CD14-positive monocyte (primary cell): ENCODE measurements at regions not wholly inside any gene's neighbourhood (a gene's known extent, or its start where the extent isn't known, plus 50 kb on each side); places are given as distances from the start of the nearest gene placed in this dataset.

Source experiments
- DNase-seq, 3 donors: peaks; one replicate each; pipeline ENCODE4 v3.0.0-alpha.2; 2011 to 2022
- H2AFZ ChIP-seq: 2 replicates; pipeline ENCODE4 v1.6.0; 2012; ENCODE audit warnings: mild to moderate bottlenecking, low read depth, low read length, inconsistent platforms; ENCODE audit not compliant: insufficient read depth, poor library complexity, severe bottlenecking
- H3K27ac ChIP-seq, 2 donors: 1 replicate in 1 of 2; 2 replicates in 1 of 2; pipeline ENCODE4 v1.5.1; 2012 to 2013; ENCODE audit warnings: low read length in 2 of 2, control low read depth in 1 of 2, inconsistent platforms in 1 of 2, low read depth in 1 of 2, mild to moderate bottlenecking in 1 of 2
- H3K27me3 ChIP-seq, 2 donors: one replicate each; pipeline versions ENCODE4 v1.6.0 to v1.6.1; 2011 to 2013; ENCODE audit warnings: low read length in 2 of 2; ENCODE audit not compliant: control insufficient read depth in 2 of 2, insufficient read depth in 2 of 2
- H3K36me3 ChIP-seq, 2 donors: replicated peaks in 1 of 2; 1 replicate in 1 of 2; 2 replicates in 1 of 2; pipeline versions ENCODE4 v1.5.1 to v1.6.1; 2012 to 2013; ENCODE audit warnings: low read length in 2 of 2, control low read depth in 1 of 2, inconsistent platforms in 1 of 2, mild to moderate bottlenecking in 1 of 2; ENCODE audit not compliant: insufficient read depth in 2 of 2, control insufficient read depth in 1 of 2
- H3K4me1 ChIP-seq, 2 donors: 1 replicate in 1 of 2; 2 replicates in 1 of 2; pipeline versions ENCODE4 v1.5.1 to v1.6.1; 2012 to 2013; ENCODE audit warnings: low read length in 2 of 2, control low read depth in 1 of 2, inconsistent platforms in 1 of 2, mild to moderate bottlenecking in 1 of 2, moderate library complexity in 1 of 2; ENCODE audit not compliant: insufficient read depth in 2 of 2, control insufficient read depth in 1 of 2
- H3K4me2 ChIP-seq: replicated peaks from 2 replicates; pipeline ENCODE3; 2012; ENCODE audit warnings: low read length, moderate library complexity, mild to moderate bottlenecking; ENCODE audit not compliant: poor library complexity, severe bottlenecking; ENCODE audit errors: extremely low read depth
- H3K4me3 ChIP-seq, 3 experiments: fragments of 200-600 bp in 1 of 3; sonication (generic) in 1 of 3; replicated peaks in 1 of 3; 1 replicate in 2 of 3; 2 replicates in 1 of 3; pipeline ENCODE4 v1.5.1; 2011 to 2013; ENCODE audit warnings: low read length in 3 of 3, mild to moderate bottlenecking in 3 of 3, control low read depth in 2 of 3, low read depth in 2 of 3, inconsistent platforms in 1 of 3, moderate library complexity in 1 of 3
- H3K79me2 ChIP-seq: 2 replicates; pipeline ENCODE4 v1.6.0; 2012; ENCODE audit warnings: mild to moderate bottlenecking, control low read depth, inconsistent platforms, low read length, moderate library complexity; ENCODE audit not compliant: insufficient read depth
- H3K9ac ChIP-seq: 2 replicates; pipeline ENCODE4 v1.6.0; 2017; ENCODE audit warnings: low read length, mild to moderate bottlenecking; ENCODE audit not compliant: insufficient read depth, poor library complexity, severe bottlenecking
- H3K9me3 ChIP-seq, 2 donors: replicated peaks in 1 of 2; 1 replicate in 1 of 2; 2 replicates in 1 of 2; pipeline versions ENCODE4 v1.5.1 to v1.6.1; 2012 to 2013; ENCODE audit warnings: low read length in 2 of 2, control low read depth in 1 of 2; ENCODE audit not compliant: control insufficient read depth in 1 of 2, insufficient read depth in 1 of 2
- H4K20me1 ChIP-seq: 2 replicates; pipeline ENCODE4 v1.6.0; 2012; ENCODE audit warnings: mild to moderate bottlenecking, low read length, control low read depth, moderate library complexity; ENCODE audit not compliant: insufficient read depth
- H3K27ac Mint-ChIP-seq, 7 donors: one replicate each; pipeline ENCODE4 v1.8.0; 2020; ENCODE audit warnings: mild to moderate bottlenecking in 7 of 7, mixed read lengths in 7 of 7, moderate library complexity in 6 of 7, inconsistent platforms in 2 of 7
- H3K27me3 Mint-ChIP-seq, 3 donors: one replicate each; pipeline ENCODE4 v1.8.0; 2021 to 2022; ENCODE audit warnings: low read depth in 3 of 3, mild to moderate bottlenecking in 3 of 3, mixed read lengths in 3 of 3, moderate library complexity in 3 of 3, inconsistent platforms in 1 of 3
- H3K36me3 Mint-ChIP-seq, 2 donors: one replicate each; pipeline ENCODE4 v1.8.0; 2020; ENCODE audit warnings: mixed read lengths in 2 of 2, inconsistent platforms in 1 of 2, mild to moderate bottlenecking in 1 of 2
- H3K4me1 Mint-ChIP-seq: one replicate; pipeline ENCODE4 v1.8.0; 2020; ENCODE audit warnings: mild to moderate bottlenecking, mixed read lengths
- H3K4me3 Mint-ChIP-seq, 2 donors: one replicate each; pipeline ENCODE4 v1.8.0; 2020; ENCODE audit warnings: mild to moderate bottlenecking in 2 of 2, mixed read lengths in 2 of 2, moderate library complexity in 1 of 2
- H3K9me3 Mint-ChIP-seq, 7 donors: one replicate each; pipeline ENCODE4 v1.8.0; 2020 to 2022; ENCODE audit warnings: mixed read lengths in 7 of 7, mild to moderate bottlenecking in 6 of 7, moderate library complexity in 6 of 7, inconsistent platforms in 2 of 7
- CTCF ChIP-seq: fragments of 200-600 bp; IDR thresholded peaks from one replicate; pipeline ENCODE4 v1.8.0; 2022; ENCODE audit warnings: antibody characterized with exemption, mild to moderate bottlenecking
- WGBS: methylation state at CpG from one replicate; pipeline ENCODE4 v1.1.5; 2013; ENCODE audit warnings: missing lambda C conversion rate; ENCODE audit not compliant: insufficient coverage; 5-methylcytosine and 5-hydroxymethylcytosine counted together
- intact Hi-C, 2 donors: fragments of 100-400 bp; cut with micrococcal nuclease; formaldehyde crosslinking; loops; one replicate each; pipeline versions ENCODE4 v1.15.0 to v1.15.1; 2023

- Histone ChIP-seq H3K36me3 (no peaks in the 10 kb centered on the region), H3K27me3 (no peaks in the 10 kb centered on the region), H3K79me2 (no peaks in the 10 kb centered on the region), H2AFZ (no peak overlapping the region), H3K9ac (no peak overlapping the region), H3K4me1 (no peaks in the 10 kb centered on the region), H3K27ac (no peak overlapping the region), H3K4me2 (no peak overlapping the region), H3K4me3 (no peak overlapping the region), H4K20me1 (no peaks in the 10 kb centered on the region), H3K9me3 (no peaks in the 10 kb centered on the region)
- H3K27ac Mint-ChIP-seq = no peak overlapping the region
- H3K4me3 Mint-ChIP-seq = no peak overlapping the region
- no peak for DNase-seq
- TF ChIP-seq CTCF = no peak
- no CpG with 5 or more reads among the region's 3 CpGs for WGBS
- intact Hi-C loops = no loop called here
- peaks cover 0 to 5% (median 0%) of the 10 kb centered on the region in 7 donors for H3K9me3 Mint-ChIP-seq
- H3K4me1 Mint-ChIP-seq = no peaks in the 10 kb centered on the region
- H3K27me3 Mint-ChIP-seq = no peaks in the 10 kb centered on the region
- H3K36me3 Mint-ChIP-seq = no peaks in the 10 kb centered on the region
These were observed 252.4 kb downstream of the GXYLT1 start for GRCh38 chr12:41892302-41892701.

- Mint-ChIP-seq H3K9me3 (peaks cover 0 to 5% (median 0%) of the 10 kb centered on the region in 7 donors), H3K27ac (no peak overlapping the region), H3K27me3 (no peaks in the 10 kb centered on the region), H3K4me3 (no peak overlapping the region), H3K4me1 (no peaks in the 10 kb centered on the region), H3K36me3 (no peaks in the 10 kb centered on the region)
- Histone ChIP-seq H2AFZ (no peak overlapping the region), H3K27ac (no peak overlapping the region), H3K4me2 (no peak overlapping the region), H3K9ac (no peak overlapping the region), H3K4me3 (no peak overlapping the region), H3K27me3 (no peaks in the 10 kb centered on the region), H3K79me2 (no peaks in the 10 kb centered on the region), H3K4me1 (no peaks in the 10 kb centered on the region), H3K9me3 (no peaks in the 10 kb centered on the region), H3K36me3 (no peaks in the 10 kb centered on the region), H4K20me1 (no peaks in the 10 kb centered on the region)
- no peak for TF ChIP-seq CTCF
- 100% methylated on average over 2 of the region's 3 CpGs for WGBS
- intact Hi-C loops = no loop called here
- DNase-seq = no peak
These were observed 253.4 kb downstream of the GXYLT1 start for GRCh38 chr12:41891226-41891625.
